MM.1S (cell line): ENCODE measurements at regions not wholly inside any gene's neighbourhood (a gene's known extent, or its start where the extent isn't known, plus 50 kb on each side); places are given as distances from the start of the nearest gene placed in this dataset.

Experiments used
- CTCF ChIP-seq: fragments of 300-600 bp; sonication (generic); IDR thresholded peaks from 2 replicates; pipeline ENCODE4 v1.5.1; 2016; ENCODE audit warnings: antibody characterized with exemption, low read length, mixed read lengths
- EZH2 ChIP-seq: fragments of 300-600 bp; sonication (generic); optimal IDR thresholded peaks from 2 replicates; pipeline ENCODE3; 2017; ENCODE audit warnings: low read depth, mild to moderate bottlenecking, antibody characterized with exemption, low read length, mixed read lengths

DNA sequence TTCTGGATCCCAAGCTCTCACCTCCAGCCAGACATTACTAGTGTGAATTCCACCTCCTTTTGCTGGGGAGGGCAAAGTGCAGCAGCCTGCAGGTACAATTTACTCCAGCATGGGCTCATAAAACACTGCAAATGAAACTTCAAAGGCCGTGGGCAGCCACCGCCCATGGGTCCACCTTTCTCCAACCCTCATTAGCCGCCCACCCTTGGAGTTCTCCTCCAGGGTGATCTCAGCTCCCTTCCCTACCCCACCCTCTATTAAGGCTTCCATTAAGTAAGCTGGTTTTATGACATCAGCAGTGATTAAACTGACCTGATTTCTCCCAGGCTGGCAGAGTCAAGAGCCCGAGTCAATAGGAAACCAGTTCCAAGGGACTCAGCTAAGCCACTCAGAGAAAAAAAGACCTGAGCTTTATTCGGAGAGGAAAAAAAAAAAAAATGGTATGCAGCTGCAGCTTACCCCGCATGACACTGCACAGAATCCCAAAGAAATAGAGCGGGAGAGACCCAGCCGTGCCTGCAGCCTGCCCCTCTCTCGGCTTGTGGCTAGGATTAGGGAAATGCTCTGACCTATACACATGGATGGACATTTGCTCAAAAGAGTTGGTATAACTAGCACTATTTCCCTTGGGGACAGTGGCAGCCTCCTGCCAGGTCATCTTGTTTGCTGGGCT, 319.6 kb downstream of the PTTG2 start:
- TF ChIP-seq CTCF, result no peak
- TF ChIP-seq EZH2, result no peak
